ENCODE measurements at regions not wholly inside any gene's neighbourhood (a gene's known extent, or its start where the extent isn't known, plus 50 kb on each side); places are given as distances from the start of the nearest gene placed in this dataset.

- no peaks in the 10 kb centered on the region for H3K27me3 ChIP-seq
These were observed 347.7 kb upstream of the TGFBR2 start for GRCh38 chr3:30258426-30259392.

DNA sequence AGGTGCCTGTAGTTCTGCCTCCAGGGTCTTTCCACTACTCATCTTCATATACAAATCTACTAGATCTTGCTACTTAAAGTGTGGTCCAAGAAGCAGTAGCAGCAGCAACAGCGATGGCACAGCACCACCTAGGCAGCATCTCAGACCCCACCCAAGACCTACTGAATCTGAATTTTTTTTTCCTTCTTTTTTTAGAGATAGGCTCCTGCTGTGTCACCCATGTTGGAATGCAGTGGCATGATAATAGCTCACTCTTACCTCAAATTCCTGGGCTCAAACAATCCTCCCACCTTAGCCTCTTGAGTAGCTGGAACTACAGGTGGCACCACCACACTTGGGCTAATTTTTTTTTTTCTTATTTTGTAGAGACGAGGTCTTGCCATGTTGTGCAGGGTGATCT, 346.7 kb upstream of the TGFBR2 start:
- Histone ChIP-seq H3K79me2 (ENCODE audit: low read depth) (no peaks in the 10 kb centered on the region), H2AFZ (replicated peaks) (no peak overlapping the region), H3F3A (ENCODE audit: low read depth) (no peaks in the 10 kb centered on the region), H3K9me3 (ENCODE audit: low read depth) (no peaks in the 10 kb centered on the region), H3K36me3 (no peaks in the 10 kb centered on the region), H3K27ac (no peak overlapping the region), H3K27me3 (no peaks in the 10 kb centered on the region), H3K4me3 (no peak overlapping the region), H3K4me1 (peaks cover 8% of the 10 kb centered on the region), H4K20me1 (ENCODE audit: low read depth) (no peaks in the 10 kb centered on the region), H3K4me2 (no peak overlapping the region), H3K9ac (no peak overlapping the region)
- DNase-seq (ENCODE audit: low spot score), result no peak
- H3K27ac Mint-ChIP-seq, result no peak overlapping the region
- H3K9me3 Mint-ChIP-seq, result peaks cover 15% of the 10 kb centered on the region
- TF ChIP-seq EZH2 (IDR thresholded peaks at IDR 0.05) (no peak), EZH2phosphoT487 (IDR thresholded peaks at IDR 0.05) (no peak)
- TF ChIP-seq, protein P1, sequence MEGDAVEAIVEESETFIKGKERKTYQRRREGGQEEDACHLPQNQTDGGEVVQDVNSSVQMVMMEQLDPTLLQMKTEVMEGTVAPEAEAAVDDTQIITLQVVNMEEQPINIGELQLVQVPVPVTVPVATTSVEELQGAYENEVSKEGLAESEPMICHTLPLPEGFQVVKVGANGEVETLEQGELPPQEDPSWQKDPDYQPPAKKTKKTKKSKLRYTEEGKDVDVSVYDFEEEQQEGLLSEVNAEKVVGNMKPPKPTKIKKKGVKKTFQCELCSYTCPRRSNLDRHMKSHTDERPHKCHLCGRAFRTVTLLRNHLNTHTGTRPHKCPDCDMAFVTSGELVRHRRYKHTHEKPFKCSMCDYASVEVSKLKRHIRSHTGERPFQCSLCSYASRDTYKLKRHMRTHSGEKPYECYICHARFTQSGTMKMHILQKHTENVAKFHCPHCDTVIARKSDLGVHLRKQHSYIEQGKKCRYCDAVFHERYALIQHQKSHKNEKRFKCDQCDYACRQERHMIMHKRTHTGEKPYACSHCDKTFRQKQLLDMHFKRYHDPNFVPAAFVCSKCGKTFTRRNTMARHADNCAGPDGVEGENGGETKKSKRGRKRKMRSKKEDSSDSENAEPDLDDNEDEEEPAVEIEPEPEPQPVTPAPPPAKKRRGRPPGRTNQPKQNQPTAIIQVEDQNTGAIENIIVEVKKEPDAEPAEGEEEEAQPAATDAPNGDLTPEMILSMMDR (IDR thresholded peaks at IDR 0.05), result no peak
- no peaks in the 10 kb centered on the region for H3K4me1 Mint-ChIP-seq
- H3K4me3 Mint-ChIP-seq, result no peak overlapping the region
- H3K36me3 Mint-ChIP-seq, result no peaks in the 10 kb centered on the region
- H3K27me3 Mint-ChIP-seq (ENCODE audit: insufficient read depth, low read depth), result peaks cover 2% of the 10 kb centered on the region

More at GRCh38 chr3:30258426-30259392, 347.7 kb upstream of the TGFBR2 start:
- no peaks in the 10 kb centered on the region for H3F3A ChIP-seq (ENCODE audit: low read depth)
- no peak overlapping the region for H3K9ac ChIP-seq
- peak overlapping the region; percentile 23 for H2AFZ ChIP-seq (replicated peaks)
- no peaks in the 10 kb centered on the region for H3K79me2 ChIP-seq (ENCODE audit: low read depth)
- Mint-ChIP-seq H3K27me3 (ENCODE audit: insufficient read depth, low read depth) (no peaks in the 10 kb centered on the region), H3K4me1 (no peaks in the 10 kb centered on the region), H3K36me3 (no peaks in the 10 kb centered on the region), H3K4me3 (no peak overlapping the region), H3K9me3 (peaks cover 6% of the 10 kb centered on the region), H3K27ac (no peak overlapping the region)
- H4K20me1 ChIP-seq (ENCODE audit: low read depth), result no peaks in the 10 kb centered on the region
- no peaks in the 10 kb centered on the region for H3K36me3 ChIP-seq
- no peak for DNase-seq (ENCODE audit: low spot score)
- H3K9me3 ChIP-seq (ENCODE audit: low read depth), result no peaks in the 10 kb centered on the region
- no peak overlapping the region for H3K4me3 ChIP-seq
- peaks cover 8% of the 10 kb centered on the region for H3K4me1 ChIP-seq
- no peak overlapping the region for H3K27ac ChIP-seq
- no peak overlapping the region for H3K4me2 ChIP-seq
- TF ChIP-seq, protein P1 (IDR thresholded peaks at IDR 0.05), result no peak
- no peak for TF ChIP-seq EZH2phosphoT487 (IDR thresholded peaks at IDR 0.05)
- TF ChIP-seq EZH2 (IDR thresholded peaks at IDR 0.05), result no peak

DNA sequence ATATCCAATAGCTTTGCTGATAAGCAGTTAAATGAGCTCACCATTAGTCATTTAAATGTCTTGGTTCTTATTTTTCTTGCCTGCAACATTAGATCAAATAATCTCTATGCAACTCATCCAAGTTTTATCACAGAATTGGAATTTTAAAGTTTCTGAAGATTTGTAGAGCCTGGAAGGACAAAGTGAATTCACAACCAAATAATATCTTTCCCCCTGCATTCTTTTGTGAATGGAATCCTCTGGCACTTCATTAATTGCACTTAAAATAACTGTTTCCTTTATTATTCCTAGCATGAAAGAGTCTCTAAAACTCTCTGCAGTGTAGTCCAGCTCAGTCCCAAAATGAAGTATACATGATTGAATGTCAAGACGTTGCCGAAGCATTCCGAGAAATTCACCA, 345.6 kb upstream of the TGFBR2 start:
- Mint-ChIP-seq H3K27ac (no peak overlapping the region), H3K9me3 (peaks cover 17% of the 10 kb centered on the region), H3K4me1 (no peaks in the 10 kb centered on the region), H3K36me3 (peaks cover 2% of the 10 kb centered on the region), H3K4me3 (no peak overlapping the region), H3K27me3 (ENCODE audit: insufficient read depth, low read depth) (peaks cover 2% of the 10 kb centered on the region)
- TF ChIP-seq EZH2 (IDR thresholded peaks at IDR 0.05) (no peak), EZH2phosphoT487 (IDR thresholded peaks at IDR 0.05) (no peak)
- TF ChIP-seq, protein P1 (IDR thresholded peaks at IDR 0.05), result no peak
- Histone ChIP-seq H3K79me2 (ENCODE audit: low read depth) (no peaks in the 10 kb centered on the region), H3F3A (ENCODE audit: low read depth) (no peaks in the 10 kb centered on the region), H3K27ac (no peak overlapping the region), H3K4me3 (no peak overlapping the region), H4K20me1 (ENCODE audit: low read depth) (no peaks in the 10 kb centered on the region), H3K36me3 (no peaks in the 10 kb centered on the region), H3K9me3 (ENCODE audit: low read depth) (no peaks in the 10 kb centered on the region), H2AFZ (replicated peaks) (no peak overlapping the region), H3K4me1 (peaks cover 8% of the 10 kb centered on the region), H3K4me2 (no peak overlapping the region), H3K27me3 (no peaks in the 10 kb centered on the region), H3K9ac (no peak overlapping the region)
- no peak for DNase-seq (ENCODE audit: low spot score)

Data from neural progenitor cell (in vitro differentiated cells).